CD14-positive monocyte (primary cell): ENCODE measurements at regions not wholly inside any gene's neighbourhood (a gene's known extent, or its start where the extent isn't known, plus 50 kb on each side); places are given as distances from the start of the nearest gene placed in this dataset.

ENCODE experiments used
- DNase-seq, 3 donors: peaks; one replicate each; pipeline ENCODE4 v3.0.0-alpha.2; 2011 to 2022
- H2AFZ ChIP-seq: 2 replicates; pipeline ENCODE4 v1.6.0; 2012; ENCODE audit warnings: mild to moderate bottlenecking, low read depth, low read length, inconsistent platforms; ENCODE audit not compliant: insufficient read depth, poor library complexity, severe bottlenecking
- H3K27ac ChIP-seq, 2 donors: 1 replicate in 1 of 2; 2 replicates in 1 of 2; pipeline ENCODE4 v1.5.1; 2012 to 2013; ENCODE audit warnings: low read length in 2 of 2, control low read depth in 1 of 2, inconsistent platforms in 1 of 2, low read depth in 1 of 2, mild to moderate bottlenecking in 1 of 2
- H3K27me3 ChIP-seq, 2 donors: one replicate each; pipeline versions ENCODE4 v1.6.0 to v1.6.1; 2011 to 2013; ENCODE audit warnings: low read length in 2 of 2; ENCODE audit not compliant: control insufficient read depth in 2 of 2, insufficient read depth in 2 of 2
- H3K36me3 ChIP-seq, 2 donors: replicated peaks in 1 of 2; 1 replicate in 1 of 2; 2 replicates in 1 of 2; pipeline versions ENCODE4 v1.5.1 to v1.6.1; 2012 to 2013; ENCODE audit warnings: low read length in 2 of 2, control low read depth in 1 of 2, inconsistent platforms in 1 of 2, mild to moderate bottlenecking in 1 of 2; ENCODE audit not compliant: insufficient read depth in 2 of 2, control insufficient read depth in 1 of 2
- H3K4me1 ChIP-seq, 2 donors: 1 replicate in 1 of 2; 2 replicates in 1 of 2; pipeline versions ENCODE4 v1.5.1 to v1.6.1; 2012 to 2013; ENCODE audit warnings: low read length in 2 of 2, control low read depth in 1 of 2, inconsistent platforms in 1 of 2, mild to moderate bottlenecking in 1 of 2, moderate library complexity in 1 of 2; ENCODE audit not compliant: insufficient read depth in 2 of 2, control insufficient read depth in 1 of 2
- H3K4me2 ChIP-seq: replicated peaks from 2 replicates; pipeline ENCODE3; 2012; ENCODE audit warnings: low read length, moderate library complexity, mild to moderate bottlenecking; ENCODE audit not compliant: poor library complexity, severe bottlenecking; ENCODE audit errors: extremely low read depth
- H3K4me3 ChIP-seq, 3 experiments: fragments of 200-600 bp in 1 of 3; sonication (generic) in 1 of 3; replicated peaks in 1 of 3; 1 replicate in 2 of 3; 2 replicates in 1 of 3; pipeline ENCODE4 v1.5.1; 2011 to 2013; ENCODE audit warnings: low read length in 3 of 3, mild to moderate bottlenecking in 3 of 3, control low read depth in 2 of 3, low read depth in 2 of 3, inconsistent platforms in 1 of 3, moderate library complexity in 1 of 3
- H3K79me2 ChIP-seq: 2 replicates; pipeline ENCODE4 v1.6.0; 2012; ENCODE audit warnings: mild to moderate bottlenecking, control low read depth, inconsistent platforms, low read length, moderate library complexity; ENCODE audit not compliant: insufficient read depth
- H3K9ac ChIP-seq: 2 replicates; pipeline ENCODE4 v1.6.0; 2017; ENCODE audit warnings: low read length, mild to moderate bottlenecking; ENCODE audit not compliant: insufficient read depth, poor library complexity, severe bottlenecking
- H3K9me3 ChIP-seq, 2 donors: replicated peaks in 1 of 2; 1 replicate in 1 of 2; 2 replicates in 1 of 2; pipeline versions ENCODE4 v1.5.1 to v1.6.1; 2012 to 2013; ENCODE audit warnings: low read length in 2 of 2, control low read depth in 1 of 2; ENCODE audit not compliant: control insufficient read depth in 1 of 2, insufficient read depth in 1 of 2
- H4K20me1 ChIP-seq: 2 replicates; pipeline ENCODE4 v1.6.0; 2012; ENCODE audit warnings: mild to moderate bottlenecking, low read length, control low read depth, moderate library complexity; ENCODE audit not compliant: insufficient read depth
- H3K27ac Mint-ChIP-seq, 7 donors: one replicate each; pipeline ENCODE4 v1.8.0; 2020; ENCODE audit warnings: mild to moderate bottlenecking in 7 of 7, mixed read lengths in 7 of 7, moderate library complexity in 6 of 7, inconsistent platforms in 2 of 7
- H3K27me3 Mint-ChIP-seq, 3 donors: one replicate each; pipeline ENCODE4 v1.8.0; 2021 to 2022; ENCODE audit warnings: low read depth in 3 of 3, mild to moderate bottlenecking in 3 of 3, mixed read lengths in 3 of 3, moderate library complexity in 3 of 3, inconsistent platforms in 1 of 3
- H3K36me3 Mint-ChIP-seq, 2 donors: one replicate each; pipeline ENCODE4 v1.8.0; 2020; ENCODE audit warnings: mixed read lengths in 2 of 2, inconsistent platforms in 1 of 2, mild to moderate bottlenecking in 1 of 2
- H3K4me1 Mint-ChIP-seq: one replicate; pipeline ENCODE4 v1.8.0; 2020; ENCODE audit warnings: mild to moderate bottlenecking, mixed read lengths
- H3K4me3 Mint-ChIP-seq, 2 donors: one replicate each; pipeline ENCODE4 v1.8.0; 2020; ENCODE audit warnings: mild to moderate bottlenecking in 2 of 2, mixed read lengths in 2 of 2, moderate library complexity in 1 of 2
- H3K9me3 Mint-ChIP-seq, 7 donors: one replicate each; pipeline ENCODE4 v1.8.0; 2020 to 2022; ENCODE audit warnings: mixed read lengths in 7 of 7, mild to moderate bottlenecking in 6 of 7, moderate library complexity in 6 of 7, inconsistent platforms in 2 of 7
- WGBS: methylation state at CpG from one replicate; pipeline ENCODE4 v1.1.5; 2013; ENCODE audit warnings: missing lambda C conversion rate; ENCODE audit not compliant: insufficient coverage; 5-methylcytosine and 5-hydroxymethylcytosine counted together
- intact Hi-C, 2 donors: fragments of 100-400 bp; cut with micrococcal nuclease; formaldehyde crosslinking; loops; one replicate each; pipeline versions ENCODE4 v1.15.0 to v1.15.1; 2023
- TF ChIP-seq, protein P1 (sequence below): fragments of 200-600 bp; IDR thresholded peaks from one replicate; pipeline ENCODE4 v1.8.0; 2022; ENCODE audit warnings: antibody characterized with exemption, mild to moderate bottlenecking

DNA sequence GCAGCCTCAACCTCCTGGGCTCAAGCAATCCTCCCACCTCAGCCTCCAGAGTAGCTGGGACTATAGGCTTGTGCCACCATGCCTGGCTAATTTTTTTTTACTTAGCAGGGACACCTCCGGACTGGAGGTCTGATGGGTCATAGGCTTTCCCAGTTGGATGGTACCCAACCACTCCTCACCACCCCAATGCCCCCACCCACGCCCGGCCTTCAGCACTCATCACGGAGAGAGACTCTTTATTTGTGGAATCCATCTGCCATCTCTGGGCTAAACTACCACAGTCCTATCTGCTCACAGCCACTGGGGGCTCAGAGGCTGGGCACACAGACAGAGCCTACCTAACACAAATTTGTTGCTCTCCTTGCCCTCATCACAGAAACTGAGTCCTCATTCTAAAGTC is 58.3 kb upstream of the STXBP1 start:
- H3K36me3 Mint-ChIP-seq: peaks cover 33 to 54% of the 10 kb centered on the region in 2 donors
- Histone ChIP-seq H3K27me3 (no peaks in the 10 kb centered on the region), H3K79me2 (peaks cover 93% of the 10 kb centered on the region), H3K36me3 (peaks cover 0 to 3% of the 10 kb centered on the region in 2 donors), H2AFZ (no peak overlapping the region), H4K20me1 (peaks cover 96% of the 10 kb centered on the region), H3K27ac (no peak overlapping the region), H3K9me3 (no peaks in the 10 kb centered on the region), H3K4me2 (no peak overlapping the region), H3K4me1 (peaks cover 54 to 67% of the 10 kb centered on the region in 2 donors), H3K9ac (no peak overlapping the region), H3K4me3 (no peak overlapping the region)
- H3K27me3 Mint-ChIP-seq: peaks cover 3 to 5% (median 5%) of the 10 kb centered on the region in 3 donors
- peaks cover 0 to 2% (median 0%) of the 10 kb centered on the region in 7 donors for H3K9me3 Mint-ChIP-seq
- DNase-seq: no peak
- peaks cover 72% of the 10 kb centered on the region for H3K4me1 Mint-ChIP-seq
- 95% methylated on average over 4 of the region's 4 CpGs for WGBS
- TF ChIP-seq, protein P1, sequence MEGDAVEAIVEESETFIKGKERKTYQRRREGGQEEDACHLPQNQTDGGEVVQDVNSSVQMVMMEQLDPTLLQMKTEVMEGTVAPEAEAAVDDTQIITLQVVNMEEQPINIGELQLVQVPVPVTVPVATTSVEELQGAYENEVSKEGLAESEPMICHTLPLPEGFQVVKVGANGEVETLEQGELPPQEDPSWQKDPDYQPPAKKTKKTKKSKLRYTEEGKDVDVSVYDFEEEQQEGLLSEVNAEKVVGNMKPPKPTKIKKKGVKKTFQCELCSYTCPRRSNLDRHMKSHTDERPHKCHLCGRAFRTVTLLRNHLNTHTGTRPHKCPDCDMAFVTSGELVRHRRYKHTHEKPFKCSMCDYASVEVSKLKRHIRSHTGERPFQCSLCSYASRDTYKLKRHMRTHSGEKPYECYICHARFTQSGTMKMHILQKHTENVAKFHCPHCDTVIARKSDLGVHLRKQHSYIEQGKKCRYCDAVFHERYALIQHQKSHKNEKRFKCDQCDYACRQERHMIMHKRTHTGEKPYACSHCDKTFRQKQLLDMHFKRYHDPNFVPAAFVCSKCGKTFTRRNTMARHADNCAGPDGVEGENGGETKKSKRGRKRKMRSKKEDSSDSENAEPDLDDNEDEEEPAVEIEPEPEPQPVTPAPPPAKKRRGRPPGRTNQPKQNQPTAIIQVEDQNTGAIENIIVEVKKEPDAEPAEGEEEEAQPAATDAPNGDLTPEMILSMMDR: no peak
- H3K27ac Mint-ChIP-seq: peak overlapping the region in 3 of 7 donors; percentile 14 to 74 (median 66)
- intact Hi-C loops: no loop called here
- no peak overlapping the region for H3K4me3 Mint-ChIP-seq

GRCh38 chr9:127554966-127555839 is 56.9 kb upstream of the STXBP1 start:
- Histone ChIP-seq H3K9ac (peak overlapping the region; percentile 44), H3K27me3 (no peaks in the 10 kb centered on the region), H3K79me2 (peaks cover 93% of the 10 kb centered on the region), H3K36me3 (peaks cover 5 to 17% of the 10 kb centered on the region in 2 donors), H2AFZ (no peak overlapping the region), H3K4me2 (peak overlapping the region; percentile 49), H3K4me3 (peak overlapping the region in 1 of 3 experiments; percentile 13), H3K4me1 (peaks cover 59 to 68% of the 10 kb centered on the region in 2 donors), H4K20me1 (peaks cover 96% of the 10 kb centered on the region), H3K27ac (peak overlapping the region; percentile 40 to 80), H3K9me3 (no peaks in the 10 kb centered on the region)
- intact Hi-C loops: loop anchor here in 1 of 2 donors (5.0 kb wide), 1 partner anchor 33 kb away; no protein-coding TSS in a partner anchor
- TF ChIP-seq, protein P1: no peak
- DNase-seq: peak in 1 of 3 donors; percentile 62
- H3K4me1 Mint-ChIP-seq: peaks cover 73% of the 10 kb centered on the region
- WGBS: 86% methylated on average over 11 of the region's 15 CpGs
- H3K4me3 Mint-ChIP-seq: peak overlapping the region in 1 of 2 donors; percentile 33
- H3K9me3 Mint-ChIP-seq: peaks cover 0 to 2% (median 0%) of the 10 kb centered on the region in 7 donors
- H3K27me3 Mint-ChIP-seq: peaks cover 3 to 8% (median 5%) of the 10 kb centered on the region in 3 donors
- H3K36me3 Mint-ChIP-seq: peaks cover 38 to 56% of the 10 kb centered on the region in 2 donors
- H3K27ac Mint-ChIP-seq: peak overlapping the region; percentile 71 to 94 (median 88)
